Skeletal muscle satellite cell (primary cell): ENCODE measurements at regions not wholly inside any gene's neighbourhood (a gene's known extent, or its start where the extent isn't known, plus 50 kb on each side); places are given as distances from the start of the nearest gene placed in this dataset.

Source experiments
- H3K27me3 ChIP-seq: 2 replicates; pipeline ENCODE4 v1.7.0; 2013; ENCODE audit warnings: low read length; ENCODE audit not compliant: control insufficient read depth, insufficient read depth
- H3K36me3 ChIP-seq: 2 replicates; pipeline ENCODE4 v1.7.0; 2013; ENCODE audit warnings: mild to moderate bottlenecking, control low read depth, low read length; ENCODE audit not compliant: insufficient read depth
- H3K4me1 ChIP-seq: 2 replicates; pipeline ENCODE4 v1.7.0; 2013; ENCODE audit warnings: low read length; ENCODE audit not compliant: control insufficient read depth, insufficient read depth
- H3K4me2 ChIP-seq: 2 replicates; pipeline ENCODE4 v1.7.0; 2013; ENCODE audit warnings: mild to moderate bottlenecking, low read length
- H3K4me3 ChIP-seq: 2 replicates; pipeline ENCODE4 v1.7.0; 2013; ENCODE audit warnings: low read length
- H3K9ac ChIP-seq: 2 replicates; pipeline ENCODE4 v1.7.0; 2013; ENCODE audit warnings: mild to moderate bottlenecking, low read depth, low read length, moderate library complexity
- H3K9me3 ChIP-seq: replicated peaks from 2 replicates; pipeline ENCODE4 v1.7.0; 2013; ENCODE audit warnings: mild to moderate bottlenecking, control low read depth, low read length

GRCh38 chr10:107865691-107866090 is 701.2 kb upstream of the SORCS1 start:
- no peak overlapping the region for H3K9ac ChIP-seq
- H3K27me3 ChIP-seq: no peaks in the 10 kb centered on the region
- H3K36me3 ChIP-seq: no peaks in the 10 kb centered on the region
- H3K4me2 ChIP-seq: no peak overlapping the region
- no peak overlapping the region for H3K4me3 ChIP-seq
- H3K4me1 ChIP-seq: no peaks in the 10 kb centered on the region
- no peaks in the 10 kb centered on the region for H3K9me3 ChIP-seq

GRCh38 chr10:107859065-107859464 is 694.6 kb upstream of the SORCS1 start:
- Histone ChIP-seq H3K27me3 (no peaks in the 10 kb centered on the region), H3K4me2 (no peak overlapping the region), H3K4me1 (no peaks in the 10 kb centered on the region), H3K4me3 (no peak overlapping the region), H3K36me3 (no peaks in the 10 kb centered on the region), H3K9me3 (no peaks in the 10 kb centered on the region), H3K9ac (no peak overlapping the region)

- no peak overlapping the region for H3K9ac ChIP-seq
- H3K4me2 ChIP-seq: no peak overlapping the region
- no peaks in the 10 kb centered on the region for H3K9me3 ChIP-seq
- no peaks in the 10 kb centered on the region for H3K27me3 ChIP-seq
- H3K4me1 ChIP-seq: no peaks in the 10 kb centered on the region
- no peak overlapping the region for H3K4me3 ChIP-seq
- H3K36me3 ChIP-seq: no peaks in the 10 kb centered on the region
These were observed 691.5 kb upstream of the SORCS1 start for GRCh38 chr10:107856047-107856315.

GRCh38 chr10:107855301-107856046 is 691.0 kb upstream of the SORCS1 start:
- Histone ChIP-seq H3K4me1 (no peaks in the 10 kb centered on the region), H3K4me3 (no peak overlapping the region), H3K9me3 (no peaks in the 10 kb centered on the region), H3K36me3 (no peaks in the 10 kb centered on the region), H3K9ac (no peak overlapping the region), H3K27me3 (no peaks in the 10 kb centered on the region), H3K4me2 (no peak overlapping the region)

- Histone ChIP-seq H3K4me2 (no peak overlapping the region), H3K4me1 (no peaks in the 10 kb centered on the region), H3K9ac (no peak overlapping the region), H3K4me3 (no peak overlapping the region), H3K36me3 (no peaks in the 10 kb centered on the region), H3K9me3 (no peaks in the 10 kb centered on the region), H3K27me3 (no peaks in the 10 kb centered on the region)
These were observed 684.3 kb upstream of the SORCS1 start for GRCh38 chr10:107848726-107849360.

GRCh38 chr10:107847620-107848019 is 683.1 kb upstream of the SORCS1 start:
- no peaks in the 10 kb centered on the region for H3K9me3 ChIP-seq
- no peak overlapping the region for H3K4me3 ChIP-seq
- no peak overlapping the region for H3K4me2 ChIP-seq
- H3K27me3 ChIP-seq: no peaks in the 10 kb centered on the region
- no peak overlapping the region for H3K9ac ChIP-seq
- no peaks in the 10 kb centered on the region for H3K4me1 ChIP-seq
- no peaks in the 10 kb centered on the region for H3K36me3 ChIP-seq

GRCh38 chr10:107834706-107835105 is 670.2 kb upstream of the SORCS1 start:
- no peak overlapping the region for H3K4me2 ChIP-seq
- no peak overlapping the region for H3K9ac ChIP-seq
- no peaks in the 10 kb centered on the region for H3K27me3 ChIP-seq
- H3K36me3 ChIP-seq: no peaks in the 10 kb centered on the region
- H3K4me1 ChIP-seq: no peaks in the 10 kb centered on the region
- no peak overlapping the region for H3K4me3 ChIP-seq
- H3K9me3 ChIP-seq: no peaks in the 10 kb centered on the region

GRCh38 chr10:107831772-107832171 is 667.3 kb upstream of the SORCS1 start:
- H3K9ac ChIP-seq: no peak overlapping the region
- H3K9me3 ChIP-seq: no peaks in the 10 kb centered on the region
- H3K4me3 ChIP-seq: no peak overlapping the region
- H3K27me3 ChIP-seq: no peaks in the 10 kb centered on the region
- no peaks in the 10 kb centered on the region for H3K4me1 ChIP-seq
- H3K36me3 ChIP-seq: no peaks in the 10 kb centered on the region
- H3K4me2 ChIP-seq: no peak overlapping the region

- Histone ChIP-seq H3K27me3 (no peaks in the 10 kb centered on the region), H3K4me2 (no peak overlapping the region), H3K9me3 (no peaks in the 10 kb centered on the region), H3K9ac (no peak overlapping the region), H3K4me1 (no peaks in the 10 kb centered on the region), H3K36me3 (no peaks in the 10 kb centered on the region), H3K4me3 (no peak overlapping the region)
These were observed 664.7 kb upstream of the SORCS1 start for GRCh38 chr10:107829161-107829560.

GRCh38 chr10:107826171-107826570 is 661.7 kb upstream of the SORCS1 start:
- Histone ChIP-seq H3K4me1 (no peaks in the 10 kb centered on the region), H3K9ac (no peak overlapping the region), H3K27me3 (no peaks in the 10 kb centered on the region), H3K4me3 (no peak overlapping the region), H3K9me3 (no peaks in the 10 kb centered on the region), H3K4me2 (no peak overlapping the region), H3K36me3 (no peaks in the 10 kb centered on the region)

GRCh38 chr10:107814865-107815487 is 650.5 kb upstream of the SORCS1 start:
- H3K36me3 ChIP-seq: no peaks in the 10 kb centered on the region

More at GRCh38 chr10:107814865-107815487, 650.5 kb upstream of the SORCS1 start:
- H3K9ac ChIP-seq: no peak overlapping the region
- peaks cover 3% of the 10 kb centered on the region for H3K4me1 ChIP-seq
- no peak overlapping the region for H3K4me2 ChIP-seq
- H3K27me3 ChIP-seq: no peaks in the 10 kb centered on the region
- no peaks in the 10 kb centered on the region for H3K9me3 ChIP-seq
- no peak overlapping the region for H3K4me3 ChIP-seq
